ENCODE measurements at regions not wholly inside any gene's neighbourhood (a gene's known extent, or its start where the extent isn't known, plus 50 kb on each side); places are given as distances from the start of the nearest gene placed in this dataset.

DNA sequence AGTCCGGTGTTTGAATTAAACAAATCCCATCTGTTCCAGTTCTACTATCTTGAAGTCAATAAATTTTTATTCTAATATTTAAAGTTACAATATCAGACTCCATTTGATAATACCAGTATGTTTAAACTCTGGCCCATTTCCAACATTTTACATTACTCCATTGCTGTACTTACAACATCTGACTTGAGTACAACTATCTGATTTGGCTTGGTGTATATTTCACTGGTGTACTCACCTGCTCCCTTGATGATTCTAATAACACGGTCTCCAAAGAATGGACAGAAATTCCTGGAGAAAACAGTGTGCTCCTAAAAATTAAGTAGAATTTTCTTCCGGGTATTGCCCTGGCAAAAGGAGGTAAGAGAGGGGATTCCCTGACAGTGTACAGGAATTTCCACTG is 680.5 kb upstream of the ADAMTS5 start:
- Mint-ChIP-seq H3K4me3 (no peak overlapping the region), H3K4me1 (no peaks in the 10 kb centered on the region), H3K9me3 (peaks cover 0 to 4% (median 0%) of the 10 kb centered on the region in 7 donors), H3K27me3 (ENCODE audit: low read depth in 3 of 3) (no peaks in the 10 kb centered on the region), H3K27ac (no peak overlapping the region), H3K36me3 (no peaks in the 10 kb centered on the region)
- Histone ChIP-seq H3K4me3 (replicated peaks in 1 of 3; ENCODE audit: low read depth in 2 of 3, low read length in 3 of 3) (no peak overlapping the region), H3K79me2 (ENCODE audit: insufficient read depth, low read length) (no peaks in the 10 kb centered on the region), H3K4me2 (replicated peaks; ENCODE audit: extremely low read depth, low read length, poor library complexity, severe bottlenecking) (no peak overlapping the region), H2AFZ (ENCODE audit: insufficient read depth, low read depth, low read length, poor library complexity, severe bottlenecking) (no peak overlapping the region), H3K27me3 (ENCODE audit: control insufficient read depth in 2 of 2, insufficient read depth in 2 of 2, low read length in 2 of 2) (no peaks in the 10 kb centered on the region), H3K9me3 (replicated peaks in 1 of 2; ENCODE audit: control insufficient read depth in 1 of 2, insufficient read depth in 1 of 2, low read length in 2 of 2) (no peaks in the 10 kb centered on the region), H4K20me1 (ENCODE audit: insufficient read depth, low read length) (no peaks in the 10 kb centered on the region), H3K9ac (ENCODE audit: insufficient read depth, low read length, poor library complexity, severe bottlenecking) (no peak overlapping the region), H3K36me3 (replicated peaks in 1 of 2; ENCODE audit: control insufficient read depth in 1 of 2, insufficient read depth in 2 of 2, low read length in 2 of 2) (no peaks in the 10 kb centered on the region), H3K4me1 (ENCODE audit: control insufficient read depth in 1 of 2, insufficient read depth in 2 of 2, low read length in 2 of 2) (no peaks in the 10 kb centered on the region), H3K27ac (ENCODE audit: low read depth in 1 of 2, low read length in 2 of 2) (no peak overlapping the region)
- WGBS (ENCODE audit: insufficient coverage): no CpG with 5 or more reads among the region's 3 CpGs
- no peak for DNase-seq
- intact Hi-C loops (cut with micrococcal nuclease): no loop called here
- TF ChIP-seq, protein P1, sequence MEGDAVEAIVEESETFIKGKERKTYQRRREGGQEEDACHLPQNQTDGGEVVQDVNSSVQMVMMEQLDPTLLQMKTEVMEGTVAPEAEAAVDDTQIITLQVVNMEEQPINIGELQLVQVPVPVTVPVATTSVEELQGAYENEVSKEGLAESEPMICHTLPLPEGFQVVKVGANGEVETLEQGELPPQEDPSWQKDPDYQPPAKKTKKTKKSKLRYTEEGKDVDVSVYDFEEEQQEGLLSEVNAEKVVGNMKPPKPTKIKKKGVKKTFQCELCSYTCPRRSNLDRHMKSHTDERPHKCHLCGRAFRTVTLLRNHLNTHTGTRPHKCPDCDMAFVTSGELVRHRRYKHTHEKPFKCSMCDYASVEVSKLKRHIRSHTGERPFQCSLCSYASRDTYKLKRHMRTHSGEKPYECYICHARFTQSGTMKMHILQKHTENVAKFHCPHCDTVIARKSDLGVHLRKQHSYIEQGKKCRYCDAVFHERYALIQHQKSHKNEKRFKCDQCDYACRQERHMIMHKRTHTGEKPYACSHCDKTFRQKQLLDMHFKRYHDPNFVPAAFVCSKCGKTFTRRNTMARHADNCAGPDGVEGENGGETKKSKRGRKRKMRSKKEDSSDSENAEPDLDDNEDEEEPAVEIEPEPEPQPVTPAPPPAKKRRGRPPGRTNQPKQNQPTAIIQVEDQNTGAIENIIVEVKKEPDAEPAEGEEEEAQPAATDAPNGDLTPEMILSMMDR (IDR thresholded peaks at IDR 0.05): no peak

DNA sequence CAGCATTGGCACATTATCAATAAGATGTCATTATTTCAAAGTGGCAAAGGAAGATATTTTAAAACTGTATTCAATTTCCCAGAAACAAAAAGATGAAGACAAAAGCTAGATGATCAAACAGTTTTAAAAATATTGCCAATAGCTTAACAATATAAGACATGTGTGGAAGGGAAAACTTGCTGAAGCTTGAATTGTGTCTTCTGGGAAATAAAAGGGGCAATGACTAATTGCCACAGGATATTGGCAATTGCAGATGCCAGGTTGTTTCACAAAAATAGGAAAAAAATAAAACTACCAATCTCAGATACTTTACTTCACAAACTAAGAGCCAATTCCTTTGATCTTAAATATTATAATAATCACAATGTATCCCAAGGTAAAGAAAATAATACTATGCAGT is 679.8 kb upstream of the ADAMTS5 start:
- H2AFZ ChIP-seq (ENCODE audit: insufficient read depth, low read depth, low read length, poor library complexity, severe bottlenecking): no peak overlapping the region
- no peak for DNase-seq
- no peaks in the 10 kb centered on the region for H3K79me2 ChIP-seq (ENCODE audit: insufficient read depth, low read length)
- no peaks in the 10 kb centered on the region for H3K36me3 Mint-ChIP-seq
- TF ChIP-seq, protein P1 (IDR thresholded peaks at IDR 0.05): no peak
- intact Hi-C loops (cut with micrococcal nuclease): no loop called here
- no peaks in the 10 kb centered on the region for H3K4me1 ChIP-seq (ENCODE audit: control insufficient read depth in 1 of 2, insufficient read depth in 2 of 2, low read length in 2 of 2)
- no peaks in the 10 kb centered on the region for H3K4me1 Mint-ChIP-seq
- H3K36me3 ChIP-seq (replicated peaks in 1 of 2; ENCODE audit: control insufficient read depth in 1 of 2, insufficient read depth in 2 of 2, low read length in 2 of 2): no peaks in the 10 kb centered on the region
- H3K9me3 ChIP-seq (replicated peaks in 1 of 2; ENCODE audit: control insufficient read depth in 1 of 2, insufficient read depth in 1 of 2, low read length in 2 of 2): no peaks in the 10 kb centered on the region
- H3K4me2 ChIP-seq (replicated peaks; ENCODE audit: extremely low read depth, low read length, poor library complexity, severe bottlenecking): no peak overlapping the region
- H3K27me3 Mint-ChIP-seq (ENCODE audit: low read depth in 3 of 3): no peaks in the 10 kb centered on the region
- H3K4me3 Mint-ChIP-seq: no peak overlapping the region
- H3K9ac ChIP-seq (ENCODE audit: insufficient read depth, low read length, poor library complexity, severe bottlenecking): no peak overlapping the region
- H3K27me3 ChIP-seq (ENCODE audit: control insufficient read depth in 2 of 2, insufficient read depth in 2 of 2, low read length in 2 of 2): no peaks in the 10 kb centered on the region
- H3K27ac Mint-ChIP-seq: no peak overlapping the region
- H3K4me3 ChIP-seq (replicated peaks in 1 of 3; ENCODE audit: low read depth in 2 of 3, low read length in 3 of 3): no peak overlapping the region
- H3K27ac ChIP-seq (ENCODE audit: low read depth in 1 of 2, low read length in 2 of 2): no peak overlapping the region
- peaks cover 0 to 4% (median 0%) of the 10 kb centered on the region in 7 donors for H3K9me3 Mint-ChIP-seq
- H4K20me1 ChIP-seq (ENCODE audit: insufficient read depth, low read length): no peaks in the 10 kb centered on the region
